DMS 273 treated with DMSO at 0.1 percent for 48 hours (cell line): ENCODE measurements at regions not wholly inside any gene's neighbourhood (a gene's known extent, or its start where the extent isn't known, plus 50 kb on each side); places are given as distances from the start of the nearest gene placed in this dataset.
"Not testable (repeated sequence)": the region's sequence is repeated elsewhere in the genome, so short reads cannot be mapped to it uniquely, and the experiment has no call there.

Source experiments
- DNase-seq: peaks from one replicate; lab custom pipeline; 2025; lab: John Stamatoyannopoulos, UW

GRCh38 chr14:30373053-30373452 is 185.9 kb upstream of the G2E3 start:
- DNase-seq: no peak

GRCh38 chr14:30373526-30373925 is 185.4 kb upstream of the G2E3 start:
- DNase-seq: no peak

GRCh38 chr14:30375296-30375892 is 183.6 kb upstream of the G2E3 start:
- peak; percentile 3 for DNase-seq

- DNase-seq: no peak
These were observed 177.0 kb upstream of the G2E3 start for GRCh38 chr14:30381861-30382480.

GRCh38 chr14:30385925-30386324 is 173.0 kb upstream of the G2E3 start:
- DNase-seq: no peak

GRCh38 chr14:30387871-30388270 is 171.1 kb upstream of the G2E3 start:
- DNase-seq: no peak

- DNase-seq: no peak
These were observed 169.7 kb upstream of the G2E3 start for GRCh38 chr14:30389134-30389876.

- DNase-seq: no peak
These were observed 169.0 kb upstream of the G2E3 start for GRCh38 chr14:30389877-30390385.

GRCh38 chr14:30395065-30395464 is 163.9 kb upstream of the G2E3 start:
- DNase-seq: no peak

GRCh38 chr14:30402846-30403245 is 156.1 kb upstream of the G2E3 start:
- DNase-seq: no peak

GRCh38 chr14:30403791-30404190 is 155.2 kb upstream of the G2E3 start:
- DNase-seq: no peak

GRCh38 chr14:30409508-30410015 is 149.4 kb upstream of the G2E3 start:
- DNase-seq: not testable (repeated sequence)

- DNase-seq: no peak
These were observed 148.0 kb upstream of the G2E3 start for GRCh38 chr14:30410986-30411385.

GRCh38 chr14:30413184-30413583 is 145.8 kb upstream of the G2E3 start:
- not testable (repeated sequence) for DNase-seq

- DNase-seq: no peak
These were observed 141.8 kb upstream of the G2E3 start for GRCh38 chr14:30417121-30417520.

GRCh38 chr14:30417999-30418398 is 141.0 kb upstream of the G2E3 start:
- DNase-seq: no peak

GRCh38 chr14:30419037-30419436 is 139.9 kb upstream of the G2E3 start:
- no peak for DNase-seq

- DNase-seq: no peak
These were observed 138.4 kb upstream of the G2E3 start for GRCh38 chr14:30420515-30420914.

- no peak for DNase-seq
These were observed 132.5 kb upstream of the G2E3 start for GRCh38 chr14:30426463-30426862.

GRCh38 chr14:30427401-30427800 is 131.6 kb upstream of the G2E3 start:
- no peak for DNase-seq

- no peak for DNase-seq
These were observed 131.1 kb upstream of the G2E3 start for GRCh38 chr14:30427846-30428245.

GRCh38 chr14:30431552-30431951 is 127.4 kb upstream of the G2E3 start:
- no peak for DNase-seq

GRCh38 chr14:30440961-30441360 is 118.0 kb upstream of the G2E3 start:
- DNase-seq: no peak
